Posterior vena cava (tissue), 2 donors: ENCODE measurements at regions not wholly inside any gene's neighbourhood (a gene's known extent, or its start where the extent isn't known, plus 50 kb on each side); places are given as distances from the start of the nearest gene placed in this dataset.
"Not testable (repeated sequence)": the region's sequence is repeated elsewhere in the genome, so short reads cannot be mapped to it uniquely, and the experiment has no call there.

Experiments
- DNase-seq: peaks from one replicate; pipeline ENCODE4 v3.0.0-alpha.2; 2020; ENCODE audit warnings: low spot score
- intact Hi-C, 2 donors: fragments of 100-400 bp; cut with DNase I; formaldehyde crosslinking; loops; one replicate each; pipeline versions ENCODE4 v1.14.1 to v1.14.2; 2022 to 2023
- donor health status: DM: yes; HTN: yes; CAD: no.
- donor health status: DM: yes; HTN: yes; CAD: no.

GRCh38 chr13:111064661-111065060, 50.4 kb upstream of the ARHGEF7 start:
- intact Hi-C loops = loop anchor here (5.0 to 10.0 kb wide), 3 partner anchors 50 to 153 kb away; partner anchors contain the start of genes ANKRD10 (in 1 of the 2) and ARHGEF7 (in 1 of the 2)
- DNase-seq = no peak

DNA sequence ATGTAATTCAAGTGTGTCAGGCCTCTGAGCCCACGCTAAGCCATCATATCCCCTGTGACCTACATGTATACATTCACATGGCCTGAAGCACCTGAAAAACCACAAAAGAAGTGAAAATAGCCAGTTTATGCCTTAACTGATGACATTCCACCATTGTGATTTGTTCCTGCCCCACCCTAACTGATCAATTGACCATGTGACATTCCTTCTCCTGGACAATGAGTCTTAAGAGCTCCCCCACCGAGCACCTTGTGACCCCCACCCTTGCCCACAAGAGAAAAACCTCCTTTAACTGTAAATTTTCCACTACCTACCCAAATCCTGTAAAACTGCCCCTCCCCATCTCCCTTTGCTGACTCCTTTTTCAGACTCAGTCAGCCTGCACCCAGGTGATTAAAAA, 52.1 kb upstream of the ARHGEF7 start:
- intact Hi-C loops = loop anchor here (10.0 kb wide), 2 partner anchors 52 to 148 kb away; partner anchors contain the start of genes ANKRD10 (in 1 of the 2) and ARHGEF7 (in 1 of the 2)
- no peak for DNase-seq

DNA sequence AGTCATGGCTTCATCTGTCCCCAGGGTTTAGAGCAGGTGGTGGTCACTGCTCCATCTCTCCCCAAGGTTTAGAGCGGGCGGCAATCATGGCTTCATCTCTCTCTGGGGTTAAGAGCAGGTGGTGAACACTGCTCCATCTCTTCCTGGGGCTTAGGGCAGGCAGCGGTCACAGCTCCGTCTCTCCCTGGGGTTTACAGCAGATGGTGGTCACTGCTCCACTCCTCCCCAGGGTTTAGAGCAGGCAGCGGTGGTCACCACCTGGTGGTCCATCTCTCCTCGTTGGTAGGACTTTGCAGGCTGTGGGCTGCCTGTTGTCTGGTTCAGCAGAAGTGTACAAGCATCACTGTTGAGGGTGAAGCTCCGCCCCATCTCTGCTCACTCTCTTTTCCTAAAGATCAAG, 52.8 kb upstream of the ARHGEF7 start:
- no peak for DNase-seq
- intact Hi-C loops = loop anchor here (10.0 kb wide), 2 partner anchors 52 to 148 kb away; partner anchors contain the start of genes ANKRD10 (in 1 of the 2) and ARHGEF7 (in 1 of the 2)

DNA sequence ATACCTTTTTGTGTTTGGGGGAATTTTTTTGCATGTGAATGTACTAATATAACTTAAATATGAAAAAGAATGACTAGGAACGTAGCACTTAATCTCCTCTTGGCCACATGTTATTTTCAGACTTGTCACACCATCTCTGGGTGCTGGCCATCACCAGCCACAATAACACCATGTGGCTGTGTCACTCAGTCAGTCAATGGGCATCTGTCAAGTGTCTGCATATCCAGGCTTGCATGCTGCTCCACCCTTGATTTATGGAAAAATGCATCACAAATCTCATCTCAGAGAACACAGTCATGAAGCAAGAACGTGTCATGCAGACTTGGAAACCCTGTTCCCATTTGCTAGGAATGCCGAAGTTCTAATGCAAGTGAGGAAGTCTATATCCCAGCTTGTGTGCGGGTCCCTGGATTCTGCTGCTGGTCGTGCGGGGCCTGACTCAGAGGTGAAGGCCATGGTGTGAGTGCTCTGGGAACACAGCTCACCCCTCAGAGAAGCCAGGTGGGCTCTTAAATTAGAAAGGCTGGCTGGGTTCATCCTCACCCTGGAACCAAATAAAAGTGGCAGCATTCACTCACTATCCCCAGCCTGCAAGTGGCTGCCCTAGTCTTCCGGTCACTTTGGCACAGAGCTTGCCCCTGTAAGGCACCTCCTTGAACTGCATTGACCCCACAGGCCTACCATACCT, 53.6 kb upstream of the ARHGEF7 start:
- DNase-seq = no peak
- intact Hi-C loops = loop anchor here (10.0 kb wide), 2 partner anchors 53 to 147 kb away; partner anchors contain the start of genes ANKRD10 (in 1 of the 2) and ARHGEF7 (in 1 of the 2)

DNA sequence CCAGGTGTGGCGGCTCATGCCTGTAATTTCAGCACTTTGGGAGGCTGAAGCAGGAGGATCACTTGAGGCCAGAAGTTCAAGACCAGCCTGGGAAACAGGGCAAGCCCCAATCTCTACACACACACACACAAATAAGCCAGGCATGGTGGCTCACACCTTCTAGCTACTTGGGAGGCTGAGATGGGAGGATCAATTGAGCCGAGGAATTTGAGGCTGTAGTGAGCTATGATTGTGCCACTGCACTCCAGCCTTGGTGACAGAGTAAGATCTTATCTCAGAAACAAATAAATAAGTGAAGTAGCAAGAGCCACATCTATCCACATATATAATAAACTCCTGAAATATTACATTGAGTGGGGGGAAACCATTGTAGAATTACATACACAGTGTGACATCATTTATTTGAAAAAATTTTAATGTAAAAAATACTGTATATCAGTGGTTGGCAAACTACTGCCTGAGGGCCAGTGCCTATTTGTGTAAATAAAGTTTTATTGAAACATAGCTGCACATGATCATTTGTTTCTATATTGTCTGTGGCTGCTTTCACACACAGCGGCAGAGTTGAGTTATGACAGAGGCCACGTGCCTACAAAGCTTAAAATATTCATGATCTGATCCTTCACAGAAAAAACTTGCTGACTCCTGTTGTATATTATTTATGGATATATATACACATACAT, 54.7 kb upstream of the ARHGEF7 start:
- DNase-seq = no peak
- intact Hi-C loops = loop anchor here (10.0 kb wide), 2 partner anchors 54 to 146 kb away; partner anchors contain the start of genes ANKRD10 (in 1 of the 2) and ARHGEF7 (in 1 of the 2)

- intact Hi-C loops = no loop called here
- no peak for DNase-seq
Observed at GRCh38 chr13:111058796-111059506, 56.2 kb upstream of the ARHGEF7 start.

DNA sequence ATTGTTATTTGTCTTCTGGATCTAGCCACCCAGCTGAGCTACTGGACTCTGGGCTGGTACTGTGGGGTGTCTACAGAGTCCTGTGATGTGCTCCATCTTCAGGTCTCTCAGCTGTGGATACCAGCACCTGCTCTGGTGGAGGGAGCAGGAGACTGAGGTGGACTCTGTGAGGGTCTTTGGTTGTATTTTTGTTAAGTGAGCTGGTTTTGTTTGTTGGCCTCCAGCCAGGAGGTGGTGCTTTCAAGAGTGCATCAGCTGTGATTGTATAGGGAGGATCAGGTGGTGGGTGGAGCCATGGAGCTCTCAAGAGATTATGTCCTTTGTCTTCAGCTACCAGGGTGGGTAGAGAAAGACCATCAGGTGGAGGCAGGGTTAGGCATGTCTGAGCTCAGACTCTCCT, 56.8 kb upstream of the ARHGEF7 start:
- intact Hi-C loops, DNase-seq: not testable (repeated sequence)

DNA sequence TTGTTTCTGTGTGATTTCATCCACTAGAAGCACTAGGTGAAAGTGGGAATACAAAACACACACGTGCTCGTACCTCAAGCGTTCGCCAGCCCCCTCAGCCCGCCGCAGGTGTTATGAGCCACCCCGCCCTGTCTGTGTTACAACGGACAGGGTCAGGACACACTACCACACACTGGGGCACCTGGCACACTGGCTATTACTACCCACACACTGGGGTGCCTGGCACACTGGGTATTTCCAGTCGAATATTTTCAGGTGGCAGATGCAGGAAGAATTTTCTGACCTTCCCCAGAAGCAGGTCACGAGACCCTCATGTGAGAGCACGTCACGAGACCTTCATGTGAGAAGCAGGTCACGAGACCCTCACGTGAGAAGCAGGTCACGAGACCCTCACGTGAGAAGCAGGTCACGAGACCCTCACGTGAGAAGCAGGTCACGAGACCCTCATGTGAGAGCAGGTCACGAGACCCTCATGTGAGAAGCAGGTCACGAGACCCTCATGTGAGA, 63.3 kb upstream of the ARHGEF7 start:
- intact Hi-C loops = loop anchor here in 1 of 2 donors (5.0 kb wide), 1 partner anchor 459 kb away; no protein-coding TSS in a partner anchor
- DNase-seq = not testable (repeated sequence)

GRCh38 chr13:111051041-111051725, 63.9 kb upstream of the ARHGEF7 start:
- DNase-seq = no peak
- intact Hi-C loops = loop anchor here in 1 of 2 donors (5.0 kb wide), 1 partner anchor 459 kb away; no protein-coding TSS in a partner anchor

GRCh38 chr13:111050539-111050879, 64.6 kb upstream of the ARHGEF7 start:
- no peak for DNase-seq
- intact Hi-C loops = loop anchor here in 1 of 2 donors (5.0 kb wide), 1 partner anchor 458 kb away; no protein-coding TSS in a partner anchor

DNA sequence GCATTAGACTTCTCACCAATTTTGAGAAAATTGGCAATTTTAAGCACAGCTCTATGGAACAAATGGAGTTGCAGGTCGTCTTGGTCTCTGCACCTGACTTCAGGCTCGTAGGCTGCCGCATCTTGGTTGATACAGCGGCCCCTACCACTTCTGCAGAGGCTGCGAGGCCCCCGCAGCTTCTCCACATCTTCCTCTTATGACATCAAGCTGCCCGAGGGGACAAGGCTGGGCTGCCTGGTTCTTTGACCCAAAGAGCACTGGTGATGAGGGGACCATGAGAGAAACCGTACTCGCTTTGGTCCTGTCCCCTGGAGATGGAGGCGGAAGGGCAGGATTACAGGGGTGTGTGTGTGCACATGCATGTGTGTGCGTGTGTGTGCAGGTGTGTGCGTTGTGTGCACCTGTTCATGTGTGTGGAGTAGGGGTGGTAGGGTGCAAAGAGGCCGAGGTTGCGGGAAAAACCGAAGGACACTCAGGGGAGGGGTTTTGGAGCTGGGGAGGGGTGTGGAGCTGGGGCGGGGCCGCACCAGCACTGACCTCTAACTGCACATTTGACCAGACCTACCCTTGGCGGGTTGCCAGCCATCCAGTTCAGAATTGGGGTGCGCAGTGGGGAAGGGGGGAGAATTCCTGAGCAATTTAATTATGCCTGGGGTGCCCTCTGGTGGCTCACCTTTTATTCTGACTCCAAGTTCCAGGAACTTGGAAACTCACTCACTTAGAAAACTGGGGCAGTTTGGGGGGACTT, 65.1 kb upstream of the ARHGEF7 start:
- intact Hi-C loops = loop anchor here in 1 of 2 donors (5.0 to 10.0 kb wide), 2 partner anchors 105 to 458 kb away; no protein-coding TSS in a partner anchor
- no peak for DNase-seq

- no peak for DNase-seq
- intact Hi-C loops = loop anchor here in 1 of 2 donors (10.0 kb wide), 1 partner anchor 104 kb away; no protein-coding TSS in a partner anchor
Observed at GRCh38 chr13:111048387-111048786, 66.7 kb upstream of the ARHGEF7 start.

- DNase-seq = no peak
- intact Hi-C loops = loop anchor here in 1 of 2 donors (10.0 kb wide), 1 partner anchor 103 kb away; no protein-coding TSS in a partner anchor
Observed at GRCh38 chr13:111047326-111047725, 67.8 kb upstream of the ARHGEF7 start.

DNA sequence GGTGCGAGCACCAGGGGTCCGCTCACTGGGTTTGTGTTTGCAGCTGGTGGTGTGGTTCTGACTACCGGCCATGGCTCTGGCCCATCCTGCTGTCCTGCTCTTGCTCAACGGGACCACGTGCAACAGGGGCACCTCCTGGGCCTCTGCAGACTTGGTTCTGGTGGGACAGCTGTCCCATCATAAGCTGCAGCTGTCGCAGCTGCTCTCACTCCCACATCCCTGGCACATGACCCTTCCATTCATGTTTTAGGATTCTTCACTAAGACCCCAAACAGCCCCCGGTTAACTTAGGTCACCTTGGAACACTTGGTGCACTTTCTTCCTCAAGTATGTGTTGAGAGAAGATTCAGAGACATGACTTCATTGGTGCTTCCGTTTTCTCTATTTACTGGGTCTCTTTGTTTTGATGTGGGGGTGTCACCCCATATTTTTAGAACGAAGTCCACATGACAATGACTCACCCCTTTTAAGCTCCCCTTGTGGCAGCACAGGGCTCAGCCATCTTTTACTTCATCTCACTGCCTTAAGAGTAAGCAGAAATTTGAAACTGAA, 68.4 kb upstream of the ARHGEF7 start:
- intact Hi-C loops = loop anchor here in 1 of 2 donors (10.0 kb wide), 1 partner anchor 102 kb away; no protein-coding TSS in a partner anchor
- DNase-seq = no peak

DNA sequence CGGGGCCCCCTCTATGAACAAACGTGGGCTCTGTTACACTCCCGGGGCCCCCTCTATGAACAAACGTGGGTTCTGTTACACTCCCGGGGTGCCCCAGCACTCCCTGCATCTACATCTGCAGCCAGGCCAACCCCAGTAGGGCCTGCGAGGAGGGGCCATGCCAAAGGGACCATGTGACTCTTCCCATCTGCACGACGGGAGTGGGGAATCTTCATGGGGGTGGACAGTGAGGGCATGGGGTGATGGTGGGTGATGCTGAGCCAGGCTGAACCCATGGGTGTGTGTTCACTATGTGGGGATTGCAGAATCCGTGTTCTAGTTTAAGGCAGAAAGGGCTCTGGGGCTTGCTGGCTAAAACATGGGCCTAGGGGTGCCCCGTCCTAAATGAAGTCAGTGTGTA, 69.9 kb upstream of the ARHGEF7 start:
- intact Hi-C loops = loop anchor here in 1 of 2 donors (10.0 kb wide), 1 partner anchor 100 kb away; no protein-coding TSS in a partner anchor
- no peak for DNase-seq

DNA sequence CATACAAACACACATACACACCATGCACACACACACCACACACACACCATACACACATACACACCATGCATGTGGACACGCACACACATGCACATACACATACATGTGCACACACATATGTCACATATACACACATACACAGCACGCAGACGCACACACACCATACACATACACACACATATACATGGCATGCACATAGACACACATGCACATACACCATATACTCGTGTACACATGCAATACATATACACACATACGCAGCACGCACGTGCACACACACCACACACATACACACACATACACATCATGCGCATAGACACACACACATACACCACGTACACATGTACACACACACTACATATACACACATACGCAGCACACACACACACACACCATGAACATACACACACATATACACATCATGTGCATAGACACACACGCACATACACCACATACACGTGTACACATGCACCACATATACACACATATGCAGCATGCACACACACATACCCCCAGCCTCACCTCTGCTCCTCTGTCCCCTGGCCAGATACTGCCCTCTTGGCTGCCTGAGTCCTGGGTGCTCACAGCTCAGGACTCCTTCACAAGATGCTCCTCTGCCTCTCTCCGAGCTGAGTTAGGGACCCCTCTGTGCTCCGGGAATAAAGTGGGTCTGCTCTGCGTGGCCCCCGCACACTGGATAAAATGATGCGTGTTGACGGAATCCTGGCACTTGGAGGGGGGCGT, 70.9 kb upstream of the ARHGEF7 start:
- no peak for DNase-seq
- intact Hi-C loops = loop anchor here in 1 of 2 donors (10.0 kb wide), 1 partner anchor 99 kb away; no protein-coding TSS in a partner anchor

- DNase-seq = no peak
- intact Hi-C loops = loop anchor here in 1 of 2 donors (10.0 kb wide), 1 partner anchor 99 kb away; no protein-coding TSS in a partner anchor
Observed at GRCh38 chr13:111043575-111043982, 71.5 kb upstream of the ARHGEF7 start.
